Lower leg skin (tissue), 3 donors: ENCODE measurements at regions not wholly inside any gene's neighbourhood (a gene's known extent, or its start where the extent isn't known, plus 50 kb on each side); places are given as distances from the start of the nearest gene placed in this dataset.

Experiments
- CTCF ChIP-seq, 3 donors: fragments of 450-650 bp; IDR thresholded peaks; one replicate each; pipeline ENCODE4 v1.5.1; 2016; ENCODE audit warnings: antibody characterized with exemption in 3 of 3, mild to moderate bottlenecking in 3 of 3, moderate library complexity in 2 of 3
- POLR2A ChIP-seq, 2 donors: fragments of 450-650 bp; IDR thresholded peaks; one replicate each; pipeline ENCODE4 v1.6.1; 2016 to 2017; ENCODE audit warnings: antibody characterized with exemption in 2 of 2, mild to moderate bottlenecking in 1 of 2, moderate library complexity in 1 of 2

GRCh38 chr21:28719723-28720122 lies 273.0 kb downstream of the LTN1 start:
- no peak for TF ChIP-seq CTCF (IDR thresholded peaks at IDR 0.05)
- TF ChIP-seq POLR2A (IDR thresholded peaks at IDR 0.05), result no peak
